H9 (cell line): ENCODE measurements at regions not wholly inside any gene's neighbourhood (a gene's known extent, or its start where the extent isn't known, plus 50 kb on each side); places are given as distances from the start of the nearest gene placed in this dataset.

Source experiments
- DNase-seq: peaks from one replicate; pipeline ENCODE4 v3.0.0-alpha.2; 2017
- H2AFZ ChIP-seq: one replicate; pipeline ENCODE4 v1.6.1; 2013; ENCODE audit warnings: mild to moderate bottlenecking, low read length, control low read depth, moderate library complexity
- H2AK5ac ChIP-seq: 2 replicates; pipeline ENCODE4 v1.6.1; 2013; ENCODE audit warnings: low read length, control low read depth, mixed read lengths; ENCODE audit not compliant: insufficient read length
- H2BK120ac ChIP-seq: one replicate; pipeline ENCODE4 v1.6.1; 2013; ENCODE audit warnings: low read depth, mild to moderate bottlenecking, low read length, control low read depth, inconsistent platforms; ENCODE audit not compliant: poor library complexity, severe bottlenecking
- H2BK12ac ChIP-seq: 2 replicates; pipeline ENCODE4 v1.6.1; 2013; ENCODE audit warnings: low read length, control low read depth, mixed read lengths, low read depth; ENCODE audit not compliant: insufficient read length
- H2BK15ac ChIP-seq: 2 replicates; pipeline ENCODE4 v1.6.1; 2013; ENCODE audit warnings: low read depth, low read length, control low read depth
- H2BK20ac ChIP-seq: one replicate; pipeline ENCODE4 v1.6.1; 2013; ENCODE audit warnings: low read depth, mild to moderate bottlenecking, low read length, control low read depth, inconsistent platforms; ENCODE audit not compliant: poor library complexity, severe bottlenecking
- H2BK5ac ChIP-seq: 2 replicates; pipeline ENCODE4 v1.6.1; 2013; ENCODE audit warnings: low read length, control low read depth, mixed read lengths; ENCODE audit not compliant: insufficient read length
- H3K14ac ChIP-seq: 2 replicates; pipeline ENCODE4 v1.6.1; 2013; ENCODE audit warnings: low read length, control low read depth; ENCODE audit not compliant: insufficient read depth
- H3K18ac ChIP-seq: 2 replicates; pipeline ENCODE4 v1.6.1; 2013; ENCODE audit warnings: low read depth, mild to moderate bottlenecking, mixed read lengths, low read length, control low read depth; ENCODE audit not compliant: insufficient read length
- H3K23ac ChIP-seq: 2 replicates; pipeline ENCODE4 v1.6.1; 2013; ENCODE audit warnings: low read length, control low read depth, mixed read lengths, low read depth; ENCODE audit not compliant: insufficient read length
- H3K23me2 ChIP-seq: 2 replicates; pipeline ENCODE4 v1.6.1; 2013; ENCODE audit warnings: low read depth, mild to moderate bottlenecking, mixed read lengths, low read length, control low read depth; ENCODE audit not compliant: insufficient read length, poor library complexity, severe bottlenecking
- H3K27ac ChIP-seq: 2 replicates; pipeline ENCODE4 v1.5.1; 2013; ENCODE audit warnings: low read length, control low read depth, mixed read lengths, low read depth; ENCODE audit not compliant: insufficient read length
- H3K27me3 ChIP-seq: 2 replicates; pipeline ENCODE4 v1.6.1; 2013; ENCODE audit warnings: low read length, control low read depth, inconsistent platforms; ENCODE audit not compliant: insufficient read depth
- H3K4ac ChIP-seq: 2 replicates; pipeline ENCODE4 v1.6.1; 2013; ENCODE audit warnings: low read depth, mild to moderate bottlenecking, control low read depth, inconsistent platforms, low read length, moderate library complexity
- H3K4me1 ChIP-seq: 2 replicates; pipeline ENCODE4 v1.6.1; 2013; ENCODE audit warnings: low read length, control low read depth, inconsistent platforms; ENCODE audit not compliant: insufficient read depth
- H3K4me2 ChIP-seq: 2 replicates; pipeline ENCODE4 v1.6.1; 2013; ENCODE audit warnings: low read length, control low read depth, mixed read lengths; ENCODE audit not compliant: insufficient read length, insufficient read depth
- H3K56ac ChIP-seq: 2 replicates; pipeline ENCODE4 v1.6.1; 2013; ENCODE audit warnings: low read depth, mild to moderate bottlenecking, mixed read lengths, low read length, control low read depth; ENCODE audit not compliant: insufficient read length
- H3K79me1 ChIP-seq: 2 replicates; pipeline ENCODE4 v1.6.1; 2013; ENCODE audit warnings: low read depth, mild to moderate bottlenecking, moderate library complexity, low read length, control low read depth, inconsistent platforms; ENCODE audit not compliant: insufficient read depth, poor library complexity, severe bottlenecking
- H3K79me2 ChIP-seq: 2 replicates; pipeline ENCODE4 v1.6.1; 2013; ENCODE audit warnings: low read length, control low read depth, inconsistent platforms; ENCODE audit not compliant: insufficient read depth
- H3K9ac ChIP-seq: 2 replicates; pipeline ENCODE4 v1.6.1; 2013; ENCODE audit warnings: low read length, control low read depth, mixed read lengths; ENCODE audit not compliant: insufficient read length; ENCODE audit errors: extremely low read depth
- H3K9me3 ChIP-seq: one replicate; pipeline ENCODE4 v1.6.1; 2013; ENCODE audit warnings: low read depth, low read length, inconsistent platforms; ENCODE audit not compliant: control insufficient read depth
- H3T11ph ChIP-seq: one replicate; pipeline ENCODE4 v1.6.1; 2013; ENCODE audit warnings: mild to moderate bottlenecking, low read length, control low read depth, inconsistent platforms
- H4K20me1 ChIP-seq: one replicate; pipeline ENCODE4 v1.6.1; 2013; ENCODE audit not compliant: control insufficient read depth, insufficient read length, insufficient read depth
- H4K5ac ChIP-seq: 2 replicates; pipeline ENCODE4 v1.6.1; 2013; ENCODE audit warnings: low read depth, mild to moderate bottlenecking, mixed read lengths, low read length, control low read depth; ENCODE audit not compliant: insufficient read length
- H4K8ac ChIP-seq: replicated peaks from 2 replicates; pipeline ENCODE4 v1.6.1; 2013; ENCODE audit warnings: low read length, control low read depth, mixed read lengths, low read depth; ENCODE audit not compliant: insufficient read length
- H4K91ac ChIP-seq: 2 replicates; pipeline ENCODE4 v1.6.1; 2013; ENCODE audit warnings: low read depth, mild to moderate bottlenecking, moderate library complexity, mixed read lengths, low read length, control low read depth; ENCODE audit not compliant: insufficient read length
- H3K27ac Mint-ChIP-seq, 3 experiments: 2 replicates in 2 of 3; 3 replicates in 1 of 3; pipeline ENCODE4 v1.8.0; 2020 to 2021; ENCODE audit warnings: mixed read lengths in 3 of 3, mild to moderate bottlenecking in 1 of 3, moderate library complexity in 1 of 3
- H3K27me3 Mint-ChIP-seq: 2 replicates; pipeline ENCODE4 v1.8.0; 2021; ENCODE audit warnings: low read depth, mild to moderate bottlenecking, moderate library complexity, mixed read lengths
- H3K36me3 Mint-ChIP-seq, 3 experiments: 2 replicates in 2 of 3; 3 replicates in 1 of 3; pipeline ENCODE4 v1.8.0; 2020 to 2021; ENCODE audit warnings: low read depth in 3 of 3, mixed read lengths in 3 of 3; ENCODE audit not compliant: insufficient read depth in 1 of 3
- H3K4me1 Mint-ChIP-seq, 2 experiments: 2 replicates each; pipeline ENCODE4 v1.8.0; 2020; ENCODE audit warnings: mixed read lengths in 2 of 2
- H3K4me3 Mint-ChIP-seq, 2 experiments: 2 replicates in 1 of 2; 3 replicates in 1 of 2; pipeline ENCODE4 v1.8.0; 2020 to 2021; ENCODE audit warnings: mild to moderate bottlenecking in 2 of 2, mixed read lengths in 2 of 2, moderate library complexity in 1 of 2
- H3K9me3 Mint-ChIP-seq, 2 experiments: 2 replicates in 1 of 2; 3 replicates in 1 of 2; pipeline ENCODE4 v1.8.0; 2020; ENCODE audit warnings: mild to moderate bottlenecking in 2 of 2, mixed read lengths in 2 of 2, moderate library complexity in 1 of 2
- CTCF ChIP-seq: fragments of 200-600 bp; sonication (generic); conservative IDR thresholded peaks from 3 replicates; pipeline ENCODE4 v1.8.0; 2021; ENCODE audit warnings: antibody characterized with exemption, mild to moderate bottlenecking
- WGBS: extraction: QIAGEN DNeasy Blood & Tissue Kit; methylation state at CpG from one replicate; pipeline ENCODE4 v1.1.7; 2013; ENCODE audit warnings: missing lambda C conversion rate, low lambda C conversion rate, mixed read lengths; ENCODE audit not compliant: insufficient read length; ENCODE audit errors: extremely low coverage; 5-methylcytosine and 5-hydroxymethylcytosine counted together

GRCh38 chr3:158925021-158925420 is 123.2 kb downstream of the MFSD1 start:
- Histone ChIP-seq H3K4me2 (no peak overlapping the region), H4K91ac (no peak overlapping the region), H3K27ac (no peak overlapping the region), H3K79me2 (no peaks in the 10 kb centered on the region), H2BK120ac (no peak overlapping the region), H2BK5ac (no peak overlapping the region), H3K4ac (no peak overlapping the region), H3K4me1 (no peaks in the 10 kb centered on the region), H2AK5ac (no peak overlapping the region), H3K23ac (no peak overlapping the region), H3T11ph (no peak overlapping the region), H4K5ac (no peak overlapping the region), H2BK20ac (no peak overlapping the region), H4K8ac (no peak overlapping the region), H2AFZ (no peak overlapping the region), H2BK15ac (no peak overlapping the region), H3K18ac (no peak overlapping the region), H3K79me1 (no peaks in the 10 kb centered on the region), H3K56ac (no peak overlapping the region), H2BK12ac (no peak overlapping the region), H3K14ac (no peak overlapping the region), H3K9me3 (no peaks in the 10 kb centered on the region), H4K20me1 (no peaks in the 10 kb centered on the region), H3K23me2 (no peaks in the 10 kb centered on the region), H3K27me3 (no peaks in the 10 kb centered on the region), H3K9ac (no peak overlapping the region)
- DNase-seq = no peak
- Mint-ChIP-seq H3K27me3 (no peaks in the 10 kb centered on the region), H3K27ac (no peak overlapping the region), H3K4me3 (no peak overlapping the region), H3K9me3 (no peaks in the 10 kb centered on the region), H3K4me1 (no peaks in the 10 kb centered on the region), H3K36me3 (no peaks in the 10 kb centered on the region)
- no CpG with 5 or more reads among the region's 5 CpGs for WGBS
- TF ChIP-seq CTCF = no peak
